GM12892 (cell line): ENCODE measurements at regions not wholly inside any gene's neighbourhood (a gene's known extent, or its start where the extent isn't known, plus 50 kb on each side); places are given as distances from the start of the nearest gene placed in this dataset.

Experiments used
- POLR2A ChIP-seq: IDR thresholded peaks from 2 replicates; pipeline ENCODE4 v1.6.1; 2011; ENCODE audit warnings: low read depth, low read length, control low read depth
- POLR2AphosphoS5 ChIP-seq: IDR thresholded peaks from 2 replicates; pipeline ENCODE4 v1.6.1; 2011; ENCODE audit warnings: low read depth, low read length, control low read depth
- TAF1 ChIP-seq: IDR thresholded peaks from 2 replicates; pipeline ENCODE4 v1.6.1; 2011; ENCODE audit warnings: low read depth, mild to moderate bottlenecking, control low read depth, low read length, borderline replicate concordance

DNA sequence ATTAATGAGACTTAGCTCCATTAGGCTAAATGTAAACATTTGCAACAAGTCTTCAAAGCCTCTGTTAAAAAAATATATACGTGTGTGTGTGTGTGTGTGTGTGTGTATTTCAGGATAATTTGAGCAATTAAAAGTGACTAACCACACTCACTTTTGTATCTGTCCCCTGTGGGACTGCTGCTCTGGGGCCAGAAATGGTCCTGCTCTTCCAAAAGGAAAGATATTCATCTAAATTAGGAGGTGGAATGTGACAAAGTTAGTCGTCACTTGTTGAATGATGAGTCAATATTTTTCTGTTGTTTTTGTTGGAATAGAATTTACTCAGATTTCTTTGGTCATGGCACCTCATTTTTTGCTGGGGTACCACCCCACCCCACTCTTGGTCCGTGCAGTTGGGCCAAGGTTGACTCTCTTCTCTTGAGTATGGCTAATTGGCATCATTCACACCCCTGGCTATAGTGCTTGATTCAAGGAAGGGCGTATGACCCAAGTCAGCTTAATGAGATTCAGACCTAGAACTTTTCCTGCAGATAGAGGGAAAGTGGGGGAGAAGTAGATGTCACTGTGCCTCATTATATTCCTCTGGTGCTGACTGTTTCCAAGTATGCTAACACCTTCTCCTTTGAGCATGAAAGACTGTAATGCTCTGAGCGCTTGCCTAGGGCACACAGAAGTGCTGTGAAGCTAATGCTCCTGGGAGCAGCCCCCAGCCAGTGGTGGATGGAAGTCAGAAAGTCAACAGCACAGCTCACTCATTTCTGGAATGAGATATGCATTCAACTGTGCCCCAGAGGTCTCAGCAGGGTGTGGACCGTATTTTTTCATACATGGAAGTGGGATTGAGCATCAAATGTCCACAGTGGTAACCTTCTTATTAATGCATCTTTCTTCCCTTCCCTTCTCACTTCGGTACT is 577.0 kb upstream of the TBX3 start:
- TF ChIP-seq POLR2A = no peak
- TF ChIP-seq POLR2AphosphoS5 = no peak
- TF ChIP-seq TAF1 = no peak
